ENCODE measurements at regions not wholly inside any gene's neighbourhood (a gene's known extent, or its start where the extent isn't known, plus 50 kb on each side); places are given as distances from the start of the nearest gene placed in this dataset.

- no peak for DNase-seq
Observed at GRCh38 chr18:68462148-68462547, 252.8 kb downstream of the TMX3 start.

DNA sequence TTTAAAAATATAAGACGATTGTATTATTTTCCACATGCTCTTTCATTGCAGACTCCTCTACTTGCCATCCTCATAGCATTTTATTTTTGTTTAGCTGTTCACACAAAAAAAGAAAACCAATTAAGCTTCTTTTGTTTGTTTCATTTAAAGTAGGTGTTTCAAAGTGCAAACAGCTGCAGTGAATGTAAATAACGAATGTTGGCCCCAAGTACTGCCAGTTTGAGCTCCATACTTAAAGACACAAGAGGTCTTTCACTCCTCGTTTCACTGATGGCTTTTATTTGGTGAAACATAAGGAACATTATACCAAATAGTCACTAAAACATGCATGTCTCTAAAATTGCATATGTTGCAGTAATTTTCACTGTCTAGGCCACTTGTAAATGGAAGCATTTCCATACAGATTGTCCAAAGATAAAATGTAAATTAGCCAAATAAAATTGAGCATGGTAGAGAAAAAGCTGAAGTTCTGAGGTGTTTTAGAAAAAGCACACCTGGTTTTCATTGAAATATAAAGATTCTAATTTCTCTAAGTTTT lies 253.4 kb downstream of the TMX3 start:
- no peak for DNase-seq

DNA sequence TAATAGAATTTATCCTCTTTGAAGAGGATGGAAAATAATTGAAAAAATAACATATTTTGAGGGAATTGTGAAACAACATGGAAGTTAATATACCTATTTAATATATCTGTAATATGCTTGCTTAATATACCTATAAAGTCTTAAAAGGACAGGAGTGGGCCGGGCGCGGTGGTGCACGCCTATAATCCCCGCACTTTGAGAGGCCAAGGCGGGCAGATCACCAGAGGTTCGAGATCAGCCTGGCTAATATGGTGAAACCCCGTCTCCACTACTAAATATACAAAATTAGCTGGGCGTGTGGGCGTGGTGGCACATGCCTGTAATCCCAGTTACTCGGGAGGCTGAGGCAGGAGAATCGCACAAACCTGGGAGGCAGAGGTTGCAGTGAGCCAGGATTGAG lies 254.9 kb downstream of the TMX3 start:
- no peak for DNase-seq

DNA sequence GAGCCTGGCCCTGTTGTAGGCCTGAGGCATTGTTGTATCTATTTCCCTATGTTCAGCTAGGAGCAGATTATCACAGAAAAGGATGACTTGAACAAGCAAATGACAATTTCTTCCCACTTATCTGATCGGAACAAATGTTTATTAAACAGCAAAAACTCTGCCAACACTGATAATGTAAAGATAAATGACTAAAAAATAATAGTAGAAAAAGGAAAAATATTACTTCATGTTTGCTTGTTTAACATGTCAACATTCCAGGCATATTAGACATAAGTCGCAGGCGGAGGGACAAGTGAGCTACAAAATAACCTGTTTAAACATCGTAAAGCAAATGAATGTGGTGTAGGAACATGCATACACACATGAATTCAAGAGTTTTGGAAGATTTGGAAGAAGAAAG lies 257.9 kb downstream of the TMX3 start:
- DNase-seq = no peak

GRCh38 chr18:68455229-68455603 lies 259.7 kb downstream of the TMX3 start:
- no peak for DNase-seq

GRCh38 chr18:68454511-68455228 lies 260.2 kb downstream of the TMX3 start:
- DNase-seq = no peak

DNA sequence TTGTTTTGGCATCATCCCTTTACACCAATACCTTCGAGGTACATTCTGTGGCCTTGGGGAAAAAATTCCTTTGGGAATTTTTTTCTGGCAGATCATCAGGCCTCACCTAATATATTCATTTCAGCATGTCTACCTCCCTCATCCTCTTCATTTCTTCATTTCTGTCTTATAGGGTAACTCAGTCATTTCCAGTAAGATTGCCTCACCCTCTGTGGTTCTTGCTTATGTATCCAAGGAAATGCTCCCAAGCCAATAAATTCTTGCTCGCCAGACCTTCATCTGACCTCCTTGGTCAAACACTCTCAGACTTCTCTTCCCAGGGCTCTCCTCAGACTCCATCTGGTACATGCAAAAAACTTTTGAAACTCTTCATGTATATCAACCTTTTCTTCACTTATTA lies 265.6 kb downstream of the TMX3 start:
- no peak for DNase-seq

- DNase-seq = no peak
Observed at GRCh38 chr18:68448736-68449135, 266.2 kb downstream of the TMX3 start.

- DNase-seq = no peak
Observed at GRCh38 chr18:68447286-68447685, 267.6 kb downstream of the TMX3 start.

GRCh38 chr18:68445668-68446426 lies 269.1 kb downstream of the TMX3 start:
- DNase-seq = no peak

DNA sequence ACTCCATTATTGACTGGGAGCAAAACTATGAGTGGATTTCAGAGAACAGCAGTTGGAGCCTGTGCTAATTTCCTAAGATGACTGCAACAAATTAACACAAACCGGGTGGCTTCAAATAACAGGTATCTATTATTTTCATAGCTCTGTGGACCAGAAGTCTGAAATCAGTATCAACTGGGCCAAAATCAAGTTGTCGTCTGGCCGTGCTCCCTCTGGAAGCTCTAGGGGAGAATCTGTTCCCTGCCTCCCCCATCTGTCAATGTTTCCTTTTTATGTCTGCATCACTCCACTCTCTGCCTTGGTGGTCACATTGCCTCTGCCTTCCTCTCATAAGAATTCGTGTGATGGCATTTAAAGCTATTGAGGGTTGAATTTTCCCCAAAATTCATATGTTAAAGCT lies 269.8 kb downstream of the TMX3 start:
- DNase-seq = no peak

- no peak for DNase-seq
Observed at GRCh38 chr18:68441241-68441640, 273.7 kb downstream of the TMX3 start.

DNA sequence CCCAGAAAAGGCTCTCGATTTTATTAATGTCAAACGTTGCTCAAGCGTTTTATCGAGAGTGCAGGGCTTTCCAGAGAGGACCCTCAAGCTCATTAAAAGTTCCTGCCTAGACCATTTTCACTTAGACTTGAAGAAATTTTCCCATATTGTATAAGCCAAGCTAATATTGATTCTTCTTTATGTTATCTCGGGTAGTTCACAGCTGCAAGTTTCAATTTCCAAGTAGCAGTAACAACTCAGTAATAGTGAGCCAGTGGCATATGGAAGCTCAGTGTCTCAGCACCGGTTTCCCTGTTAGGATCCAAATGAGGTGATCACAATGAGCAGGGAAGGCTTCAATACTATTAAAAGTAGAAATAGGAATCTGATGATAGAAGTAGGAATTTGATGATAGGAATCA lies 274.5 kb downstream of the TMX3 start:
- no peak for DNase-seq

DNA sequence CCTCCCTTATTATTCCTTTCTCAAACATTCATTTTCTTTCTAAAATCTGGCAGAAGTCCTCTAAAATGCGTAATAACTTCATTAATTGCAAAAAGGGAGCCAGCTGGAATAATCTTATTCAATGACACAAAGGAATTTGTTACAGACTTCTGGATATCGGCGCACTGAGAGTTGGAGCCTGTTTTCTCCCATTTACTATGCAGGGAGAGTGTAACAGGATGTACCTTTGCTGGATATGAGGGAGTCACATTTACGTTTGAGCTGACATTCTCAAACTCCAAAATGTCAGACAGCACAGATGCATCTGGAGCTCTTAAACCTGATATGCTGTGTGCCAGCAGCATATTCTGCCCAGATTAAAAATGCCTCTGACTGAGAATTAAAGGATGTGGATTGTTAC lies 275.3 kb downstream of the TMX3 start:
- DNase-seq = no peak

DNA sequence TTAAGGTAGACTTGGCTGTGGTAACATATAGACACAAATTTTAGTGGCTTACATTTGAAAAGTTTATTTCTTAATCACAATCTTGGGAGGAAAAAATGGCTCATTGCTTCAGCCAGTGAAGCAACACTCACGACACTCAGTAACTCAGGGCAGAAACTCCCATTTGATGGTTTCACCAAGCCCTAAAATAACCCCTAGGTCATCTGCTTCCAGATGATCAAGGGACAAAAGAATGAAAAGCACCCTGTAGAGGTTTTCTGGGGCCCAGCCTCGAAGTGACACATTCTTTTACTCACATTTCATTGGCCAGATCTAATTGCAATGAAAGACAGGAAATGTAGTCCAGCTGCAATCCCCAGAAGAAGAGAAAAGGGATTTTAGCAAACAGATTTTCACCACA lies 275.9 kb downstream of the TMX3 start:
- DNase-seq = no peak

GRCh38 chr18:68438536-68438935 lies 276.4 kb downstream of the TMX3 start:
- no peak for DNase-seq

GRCh38 chr18:68436485-68436884 lies 278.4 kb downstream of the TMX3 start:
- no peak for DNase-seq

DNA sequence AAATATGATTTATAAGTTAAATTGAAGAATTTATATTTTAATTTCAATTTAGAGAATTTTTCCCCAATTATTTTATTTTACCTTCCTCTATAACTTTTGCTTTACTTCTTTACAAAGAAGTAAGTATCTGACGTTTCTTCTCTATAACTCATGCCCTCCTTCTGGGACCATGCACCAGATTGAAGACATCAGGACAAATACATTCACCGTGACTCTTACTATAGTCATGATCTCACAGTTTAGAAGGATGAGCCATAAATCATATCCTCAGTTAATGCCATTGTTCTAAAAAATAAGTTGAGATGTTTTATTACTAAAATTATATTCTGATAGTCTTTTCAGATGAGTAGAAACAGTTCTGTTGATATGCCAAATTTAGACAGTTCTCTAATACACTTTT lies 279.3 kb downstream of the TMX3 start:
- no peak for DNase-seq

DNA sequence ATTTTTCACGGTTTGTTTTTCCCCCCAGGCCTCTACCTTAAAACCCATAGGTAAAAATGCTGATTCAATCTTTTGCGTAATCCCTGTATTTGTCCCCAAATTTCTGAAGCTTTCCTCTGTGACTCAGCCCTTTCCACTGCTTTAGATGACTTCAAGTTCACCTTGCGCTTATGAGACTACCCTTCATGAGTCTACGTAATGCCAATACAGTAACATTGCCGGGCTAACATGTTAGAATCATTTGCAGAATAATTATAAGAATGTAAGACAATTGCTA lies 283.0 kb downstream of the TMX3 start:
- no peak for DNase-seq

DNA sequence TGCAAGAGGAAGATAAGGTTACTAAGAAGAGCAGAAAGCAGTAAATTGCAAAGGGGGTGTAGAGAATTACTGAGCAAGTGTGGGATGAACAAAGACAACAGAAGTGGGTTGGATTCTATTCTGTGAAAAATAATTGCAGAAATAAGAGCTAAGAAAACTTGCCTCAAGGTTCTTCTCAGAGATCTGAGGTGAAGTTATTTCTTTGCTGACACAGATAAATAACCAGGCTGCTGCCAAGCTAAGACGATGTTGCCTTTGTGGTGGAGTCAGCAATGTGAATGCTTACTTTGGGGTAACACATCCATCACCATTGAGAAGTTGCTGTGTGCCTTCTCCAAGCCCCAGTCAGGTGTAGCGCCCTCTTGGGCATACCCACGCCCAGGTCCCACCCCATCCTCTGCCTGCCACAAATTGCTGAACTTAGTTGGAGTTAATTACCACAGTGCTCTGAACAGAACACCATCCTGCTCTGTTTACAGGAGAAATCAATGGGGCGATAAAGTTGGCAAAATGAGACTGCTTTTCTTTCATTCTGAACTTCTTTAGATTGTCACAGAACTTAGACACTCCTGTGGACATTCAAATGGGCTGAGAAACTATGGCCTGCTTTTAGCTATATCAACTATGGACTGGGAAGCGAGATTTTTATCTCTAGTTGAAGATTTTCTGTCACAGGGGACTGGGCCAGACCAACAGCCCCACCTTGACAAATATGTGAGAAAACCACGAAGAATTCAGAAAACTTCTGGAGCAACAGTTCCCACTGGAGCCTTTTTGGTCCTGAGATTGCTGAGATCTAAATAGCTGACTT lies 283.6 kb downstream of the TMX3 start:
- DNase-seq = no peak

- DNase-seq = no peak
Observed at GRCh38 chr18:68429841-68430240, 285.1 kb downstream of the TMX3 start.

DNA sequence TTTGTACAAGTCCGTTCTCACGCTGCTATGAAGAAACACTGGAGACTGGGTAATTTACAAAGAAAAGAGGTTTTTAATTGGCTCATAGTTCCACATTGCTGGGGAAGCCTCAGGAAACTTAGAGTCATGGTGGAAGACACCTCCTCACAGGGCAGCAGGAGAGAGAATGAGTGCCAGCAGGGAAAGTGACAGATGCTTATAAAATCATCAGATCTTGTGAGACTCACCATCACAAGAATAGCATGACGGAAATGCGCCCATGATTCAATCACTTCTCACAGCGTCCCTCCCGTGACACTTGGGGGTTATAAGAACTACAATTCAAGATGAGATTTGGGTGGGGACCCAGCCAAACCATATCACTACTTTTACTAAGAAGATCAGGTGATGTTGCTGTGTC lies 285.8 kb downstream of the TMX3 start:
- no peak for DNase-seq

DNA sequence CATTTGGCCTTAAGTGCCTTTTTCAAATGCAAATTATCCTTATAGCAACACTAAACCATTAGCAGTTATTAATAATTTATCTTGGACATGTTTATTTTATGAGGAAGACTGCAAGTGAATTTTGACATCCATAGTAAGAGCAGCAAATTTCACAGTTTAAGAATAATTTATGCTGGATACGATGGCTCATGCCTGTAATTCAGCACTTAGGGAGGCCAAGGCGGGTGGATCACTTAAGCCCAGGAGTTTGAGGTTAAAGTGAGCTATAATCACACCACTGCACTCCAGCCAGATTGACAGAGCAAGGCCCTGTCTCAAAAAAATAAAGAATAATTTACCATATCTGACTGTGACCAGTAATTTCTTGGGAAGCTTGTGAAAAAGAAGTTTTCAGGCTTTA lies 286.2 kb downstream of the TMX3 start:
- no peak for DNase-seq

DNA sequence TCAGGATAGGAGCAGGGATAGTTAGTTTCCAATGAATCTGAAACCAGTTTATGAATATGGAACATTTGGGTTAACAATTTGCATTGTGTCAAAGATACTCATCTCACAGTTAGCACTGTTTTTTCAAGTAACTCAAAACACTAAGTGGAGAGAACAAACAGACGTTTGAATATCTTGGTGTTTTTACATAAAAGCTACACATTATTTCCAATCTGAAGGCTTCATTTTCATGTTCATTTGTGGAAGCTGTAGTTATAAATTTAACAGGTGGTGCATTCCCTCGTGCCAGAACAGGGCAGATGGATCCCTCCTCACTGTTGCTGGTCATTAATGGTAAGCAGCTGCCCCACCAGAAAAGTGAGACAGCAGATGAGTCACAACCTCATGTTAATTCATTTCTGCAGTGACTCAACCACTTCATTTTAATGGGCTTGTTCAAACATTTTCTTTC lies 286.9 kb downstream of the TMX3 start:
- no peak for DNase-seq
